ENCODE measurements at regions not wholly inside any gene's neighbourhood (a gene's known extent, or its start where the extent isn't known, plus 50 kb on each side); places are given as distances from the start of the nearest gene placed in this dataset.

DNA sequence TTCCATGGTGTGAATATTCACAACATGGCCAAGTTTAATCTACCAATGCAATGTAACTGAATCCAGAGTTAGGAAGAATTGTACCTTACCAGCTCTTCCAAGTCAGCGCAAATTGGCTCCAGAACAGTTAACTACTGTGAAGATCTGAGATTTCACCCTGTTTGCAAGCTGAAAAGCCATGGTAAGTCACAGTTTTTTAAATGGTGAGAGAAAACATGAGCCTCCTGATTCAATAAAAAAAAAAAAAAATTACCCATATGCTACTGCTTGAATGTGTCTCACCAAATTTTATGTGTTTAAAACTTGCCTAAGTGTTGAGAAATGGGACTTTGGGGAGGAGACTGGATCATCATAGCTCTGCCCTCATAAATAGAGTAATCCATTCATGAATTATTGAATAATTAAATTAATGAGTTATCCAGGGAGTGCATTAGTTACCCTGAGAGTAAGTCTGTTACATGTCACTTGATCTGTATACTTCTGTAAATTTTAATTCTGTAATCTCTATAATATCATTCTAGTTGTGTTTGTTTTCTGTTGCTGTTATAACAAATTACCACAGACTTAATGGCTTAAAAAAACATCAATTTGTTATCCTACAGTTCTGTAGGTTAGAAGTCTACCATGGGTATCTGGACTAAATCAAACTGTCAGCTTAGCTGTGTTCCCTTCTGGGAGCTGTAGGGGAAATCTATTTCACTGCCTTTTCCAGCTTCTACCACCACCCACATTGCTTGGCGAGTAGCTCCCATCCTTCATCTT, 1355.9 kb downstream of the GRIK2 start:
- TF ChIP-seq, protein P1, sequence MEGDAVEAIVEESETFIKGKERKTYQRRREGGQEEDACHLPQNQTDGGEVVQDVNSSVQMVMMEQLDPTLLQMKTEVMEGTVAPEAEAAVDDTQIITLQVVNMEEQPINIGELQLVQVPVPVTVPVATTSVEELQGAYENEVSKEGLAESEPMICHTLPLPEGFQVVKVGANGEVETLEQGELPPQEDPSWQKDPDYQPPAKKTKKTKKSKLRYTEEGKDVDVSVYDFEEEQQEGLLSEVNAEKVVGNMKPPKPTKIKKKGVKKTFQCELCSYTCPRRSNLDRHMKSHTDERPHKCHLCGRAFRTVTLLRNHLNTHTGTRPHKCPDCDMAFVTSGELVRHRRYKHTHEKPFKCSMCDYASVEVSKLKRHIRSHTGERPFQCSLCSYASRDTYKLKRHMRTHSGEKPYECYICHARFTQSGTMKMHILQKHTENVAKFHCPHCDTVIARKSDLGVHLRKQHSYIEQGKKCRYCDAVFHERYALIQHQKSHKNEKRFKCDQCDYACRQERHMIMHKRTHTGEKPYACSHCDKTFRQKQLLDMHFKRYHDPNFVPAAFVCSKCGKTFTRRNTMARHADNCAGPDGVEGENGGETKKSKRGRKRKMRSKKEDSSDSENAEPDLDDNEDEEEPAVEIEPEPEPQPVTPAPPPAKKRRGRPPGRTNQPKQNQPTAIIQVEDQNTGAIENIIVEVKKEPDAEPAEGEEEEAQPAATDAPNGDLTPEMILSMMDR (IDR thresholded peaks at IDR 0.05): no peak
- TF ChIP-seq EP300 (IDR thresholded peaks at IDR 0.05): no peak
